H9 (cell line): ENCODE measurements at regions not wholly inside any gene's neighbourhood (a gene's known extent, or its start where the extent isn't known, plus 50 kb on each side); places are given as distances from the start of the nearest gene placed in this dataset.

Experiments
- DNase-seq: peaks from one replicate; pipeline ENCODE4 v3.0.0-alpha.2; 2017
- H2AFZ ChIP-seq: one replicate; pipeline ENCODE4 v1.6.1; 2013; ENCODE audit warnings: mild to moderate bottlenecking, low read length, control low read depth, moderate library complexity
- H2AK5ac ChIP-seq: 2 replicates; pipeline ENCODE4 v1.6.1; 2013; ENCODE audit warnings: low read length, control low read depth, mixed read lengths; ENCODE audit not compliant: insufficient read length
- H2BK120ac ChIP-seq: one replicate; pipeline ENCODE4 v1.6.1; 2013; ENCODE audit warnings: low read depth, mild to moderate bottlenecking, low read length, control low read depth, inconsistent platforms; ENCODE audit not compliant: poor library complexity, severe bottlenecking
- H2BK12ac ChIP-seq: 2 replicates; pipeline ENCODE4 v1.6.1; 2013; ENCODE audit warnings: low read length, control low read depth, mixed read lengths, low read depth; ENCODE audit not compliant: insufficient read length
- H2BK15ac ChIP-seq: 2 replicates; pipeline ENCODE4 v1.6.1; 2013; ENCODE audit warnings: low read depth, low read length, control low read depth
- H2BK20ac ChIP-seq: one replicate; pipeline ENCODE4 v1.6.1; 2013; ENCODE audit warnings: low read depth, mild to moderate bottlenecking, low read length, control low read depth, inconsistent platforms; ENCODE audit not compliant: poor library complexity, severe bottlenecking
- H2BK5ac ChIP-seq: 2 replicates; pipeline ENCODE4 v1.6.1; 2013; ENCODE audit warnings: low read length, control low read depth, mixed read lengths; ENCODE audit not compliant: insufficient read length
- H3K14ac ChIP-seq: 2 replicates; pipeline ENCODE4 v1.6.1; 2013; ENCODE audit warnings: low read length, control low read depth; ENCODE audit not compliant: insufficient read depth
- H3K18ac ChIP-seq: 2 replicates; pipeline ENCODE4 v1.6.1; 2013; ENCODE audit warnings: low read depth, mild to moderate bottlenecking, mixed read lengths, low read length, control low read depth; ENCODE audit not compliant: insufficient read length
- H3K23ac ChIP-seq: 2 replicates; pipeline ENCODE4 v1.6.1; 2013; ENCODE audit warnings: low read length, control low read depth, mixed read lengths, low read depth; ENCODE audit not compliant: insufficient read length
- H3K23me2 ChIP-seq: 2 replicates; pipeline ENCODE4 v1.6.1; 2013; ENCODE audit warnings: low read depth, mild to moderate bottlenecking, mixed read lengths, low read length, control low read depth; ENCODE audit not compliant: insufficient read length, poor library complexity, severe bottlenecking
- H3K27ac ChIP-seq: 2 replicates; pipeline ENCODE4 v1.5.1; 2013; ENCODE audit warnings: low read length, control low read depth, mixed read lengths, low read depth; ENCODE audit not compliant: insufficient read length
- H3K27me3 ChIP-seq: 2 replicates; pipeline ENCODE4 v1.6.1; 2013; ENCODE audit warnings: low read length, control low read depth, inconsistent platforms; ENCODE audit not compliant: insufficient read depth
- H3K4ac ChIP-seq: 2 replicates; pipeline ENCODE4 v1.6.1; 2013; ENCODE audit warnings: low read depth, mild to moderate bottlenecking, control low read depth, inconsistent platforms, low read length, moderate library complexity
- H3K4me1 ChIP-seq: 2 replicates; pipeline ENCODE4 v1.6.1; 2013; ENCODE audit warnings: low read length, control low read depth, inconsistent platforms; ENCODE audit not compliant: insufficient read depth
- H3K4me2 ChIP-seq: 2 replicates; pipeline ENCODE4 v1.6.1; 2013; ENCODE audit warnings: low read length, control low read depth, mixed read lengths; ENCODE audit not compliant: insufficient read length, insufficient read depth
- H3K56ac ChIP-seq: 2 replicates; pipeline ENCODE4 v1.6.1; 2013; ENCODE audit warnings: low read depth, mild to moderate bottlenecking, mixed read lengths, low read length, control low read depth; ENCODE audit not compliant: insufficient read length
- H3K79me1 ChIP-seq: 2 replicates; pipeline ENCODE4 v1.6.1; 2013; ENCODE audit warnings: low read depth, mild to moderate bottlenecking, moderate library complexity, low read length, control low read depth, inconsistent platforms; ENCODE audit not compliant: insufficient read depth, poor library complexity, severe bottlenecking
- H3K79me2 ChIP-seq: 2 replicates; pipeline ENCODE4 v1.6.1; 2013; ENCODE audit warnings: low read length, control low read depth, inconsistent platforms; ENCODE audit not compliant: insufficient read depth
- H3K9ac ChIP-seq: 2 replicates; pipeline ENCODE4 v1.6.1; 2013; ENCODE audit warnings: low read length, control low read depth, mixed read lengths; ENCODE audit not compliant: insufficient read length; ENCODE audit errors: extremely low read depth
- H3K9me3 ChIP-seq: one replicate; pipeline ENCODE4 v1.6.1; 2013; ENCODE audit warnings: low read depth, low read length, inconsistent platforms; ENCODE audit not compliant: control insufficient read depth
- H3T11ph ChIP-seq: one replicate; pipeline ENCODE4 v1.6.1; 2013; ENCODE audit warnings: mild to moderate bottlenecking, low read length, control low read depth, inconsistent platforms
- H4K20me1 ChIP-seq: one replicate; pipeline ENCODE4 v1.6.1; 2013; ENCODE audit not compliant: control insufficient read depth, insufficient read length, insufficient read depth
- H4K5ac ChIP-seq: 2 replicates; pipeline ENCODE4 v1.6.1; 2013; ENCODE audit warnings: low read depth, mild to moderate bottlenecking, mixed read lengths, low read length, control low read depth; ENCODE audit not compliant: insufficient read length
- H4K8ac ChIP-seq: replicated peaks from 2 replicates; pipeline ENCODE4 v1.6.1; 2013; ENCODE audit warnings: low read length, control low read depth, mixed read lengths, low read depth; ENCODE audit not compliant: insufficient read length
- H4K91ac ChIP-seq: 2 replicates; pipeline ENCODE4 v1.6.1; 2013; ENCODE audit warnings: low read depth, mild to moderate bottlenecking, moderate library complexity, mixed read lengths, low read length, control low read depth; ENCODE audit not compliant: insufficient read length
- H3K27ac Mint-ChIP-seq, 3 experiments: 2 replicates in 2 of 3; 3 replicates in 1 of 3; pipeline ENCODE4 v1.8.0; 2020 to 2021; ENCODE audit warnings: mixed read lengths in 3 of 3, mild to moderate bottlenecking in 1 of 3, moderate library complexity in 1 of 3
- H3K27me3 Mint-ChIP-seq: 2 replicates; pipeline ENCODE4 v1.8.0; 2021; ENCODE audit warnings: low read depth, mild to moderate bottlenecking, moderate library complexity, mixed read lengths
- H3K36me3 Mint-ChIP-seq, 3 experiments: 2 replicates in 2 of 3; 3 replicates in 1 of 3; pipeline ENCODE4 v1.8.0; 2020 to 2021; ENCODE audit warnings: low read depth in 3 of 3, mixed read lengths in 3 of 3; ENCODE audit not compliant: insufficient read depth in 1 of 3
- H3K4me1 Mint-ChIP-seq, 2 experiments: 2 replicates each; pipeline ENCODE4 v1.8.0; 2020; ENCODE audit warnings: mixed read lengths in 2 of 2
- H3K4me3 Mint-ChIP-seq, 2 experiments: 2 replicates in 1 of 2; 3 replicates in 1 of 2; pipeline ENCODE4 v1.8.0; 2020 to 2021; ENCODE audit warnings: mild to moderate bottlenecking in 2 of 2, mixed read lengths in 2 of 2, moderate library complexity in 1 of 2
- H3K9me3 Mint-ChIP-seq, 2 experiments: 2 replicates in 1 of 2; 3 replicates in 1 of 2; pipeline ENCODE4 v1.8.0; 2020; ENCODE audit warnings: mild to moderate bottlenecking in 2 of 2, mixed read lengths in 2 of 2, moderate library complexity in 1 of 2
- WGBS: extraction: QIAGEN DNeasy Blood & Tissue Kit; methylation state at CpG from one replicate; pipeline ENCODE4 v1.1.7; 2013; ENCODE audit warnings: missing lambda C conversion rate, low lambda C conversion rate, mixed read lengths; ENCODE audit not compliant: insufficient read length; ENCODE audit errors: extremely low coverage; 5-methylcytosine and 5-hydroxymethylcytosine counted together
- TF ChIP-seq, protein P1 (sequence below): fragments of 200-600 bp; sonication (generic); conservative IDR thresholded peaks from 3 replicates; pipeline ENCODE4 v1.8.0; 2021; ENCODE audit warnings: antibody characterized with exemption, mild to moderate bottlenecking

- Histone ChIP-seq H4K5ac (no peak overlapping the region), H2AK5ac (no peak overlapping the region), H2BK5ac (no peak overlapping the region), H2BK120ac (no peak overlapping the region), H3K79me1 (no peaks in the 10 kb centered on the region), H3K23ac (no peak overlapping the region), H2BK15ac (no peak overlapping the region), H3K27me3 (no peaks in the 10 kb centered on the region), H3K4me2 (no peak overlapping the region), H3T11ph (no peak overlapping the region), H2BK12ac (no peak overlapping the region), H3K4ac (no peak overlapping the region), H3K18ac (no peak overlapping the region), H2BK20ac (no peak overlapping the region), H3K14ac (no peak overlapping the region), H4K91ac (no peak overlapping the region), H3K9me3 (no peaks in the 10 kb centered on the region), H3K56ac (no peak overlapping the region), H3K9ac (no peak overlapping the region), H3K27ac (no peak overlapping the region), H3K4me1 (no peaks in the 10 kb centered on the region), H2AFZ (no peak overlapping the region), H4K8ac (no peak overlapping the region), H4K20me1 (no peaks in the 10 kb centered on the region), H3K79me2 (no peaks in the 10 kb centered on the region), H3K23me2 (no peaks in the 10 kb centered on the region)
- H3K4me1 Mint-ChIP-seq: peaks cover 7% of the 10 kb centered on the region in 2 experiments; a peak in 2 of 4 replicates
- H3K4me3 Mint-ChIP-seq: no peak overlapping the region
- DNase-seq: no peak
- WGBS: no CpG with 5 or more reads among the region's 6 CpGs
- no peaks in the 10 kb centered on the region; a peak in 2 of 7 replicates for H3K36me3 Mint-ChIP-seq
- no peaks in the 10 kb centered on the region for H3K9me3 Mint-ChIP-seq
- TF ChIP-seq, protein P1, sequence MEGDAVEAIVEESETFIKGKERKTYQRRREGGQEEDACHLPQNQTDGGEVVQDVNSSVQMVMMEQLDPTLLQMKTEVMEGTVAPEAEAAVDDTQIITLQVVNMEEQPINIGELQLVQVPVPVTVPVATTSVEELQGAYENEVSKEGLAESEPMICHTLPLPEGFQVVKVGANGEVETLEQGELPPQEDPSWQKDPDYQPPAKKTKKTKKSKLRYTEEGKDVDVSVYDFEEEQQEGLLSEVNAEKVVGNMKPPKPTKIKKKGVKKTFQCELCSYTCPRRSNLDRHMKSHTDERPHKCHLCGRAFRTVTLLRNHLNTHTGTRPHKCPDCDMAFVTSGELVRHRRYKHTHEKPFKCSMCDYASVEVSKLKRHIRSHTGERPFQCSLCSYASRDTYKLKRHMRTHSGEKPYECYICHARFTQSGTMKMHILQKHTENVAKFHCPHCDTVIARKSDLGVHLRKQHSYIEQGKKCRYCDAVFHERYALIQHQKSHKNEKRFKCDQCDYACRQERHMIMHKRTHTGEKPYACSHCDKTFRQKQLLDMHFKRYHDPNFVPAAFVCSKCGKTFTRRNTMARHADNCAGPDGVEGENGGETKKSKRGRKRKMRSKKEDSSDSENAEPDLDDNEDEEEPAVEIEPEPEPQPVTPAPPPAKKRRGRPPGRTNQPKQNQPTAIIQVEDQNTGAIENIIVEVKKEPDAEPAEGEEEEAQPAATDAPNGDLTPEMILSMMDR: no peak
- no peaks in the 10 kb centered on the region for H3K27me3 Mint-ChIP-seq
- H3K27ac Mint-ChIP-seq: no peak overlapping the region
Observed at GRCh38 chr3:56899078-56899477, 97.3 kb upstream of the ARHGEF3 start.
